Heart left ventricle (tissue), 16 donors: ENCODE measurements at regions not wholly inside any gene's neighbourhood (a gene's known extent, or its start where the extent isn't known, plus 50 kb on each side); places are given as distances from the start of the nearest gene placed in this dataset.

Experiments used
- ATAC-seq, 4 donors: fragments of 200-7000 bp; cut with Tn5 transposase; one replicate each; pipeline ENCODE4 v1.9.1; 2020 to 2022; ENCODE audit warnings: moderate library complexity in 4 of 4, mild to moderate bottlenecking in 3 of 4, moderate number of reproducible peaks in 1 of 4
- DNase-seq, 5 donors: peaks; one replicate each; pipeline ENCODE4 v3.0.0-alpha.2; 2020
- H3K27ac ChIP-seq, 12 donors: fragments of 200-600 bp; sonication (generic) in 4 of 12; one replicate each; pipeline versions ENCODE4 v1.5.0 to v1.8.0; 2016 to 2022; ENCODE audit warnings: mild to moderate bottlenecking in 2 of 12
- H3K27me3 ChIP-seq, 9 donors: fragments of 200-600 bp; sonication (generic) in 2 of 9; one replicate each; pipeline versions ENCODE4 v1.5.1 to v1.8.0; 2016 to 2022; ENCODE audit warnings: mild to moderate bottlenecking in 3 of 9
- H3K36me3 ChIP-seq, 9 donors: fragments of 200-600 bp; sonication (generic) in 2 of 9; one replicate each; pipeline versions ENCODE4 v1.5.0 to v1.8.0; 2018 to 2022; ENCODE audit warnings: mild to moderate bottlenecking in 2 of 9
- H3K4me1 ChIP-seq, 12 donors: fragments of 200-600 bp; sonication (generic) in 4 of 12; one replicate each; pipeline versions ENCODE4 v1.5.0 to v1.8.0; 2016 to 2022; ENCODE audit warnings: mild to moderate bottlenecking in 3 of 12
- H3K4me3 ChIP-seq, 12 donors: fragments of 200-600 bp; sonication (generic) in 4 of 12; one replicate each; pipeline versions ENCODE4 v1.5.0 to v1.8.0; 2017 to 2022; ENCODE audit warnings: mild to moderate bottlenecking in 9 of 12, moderate library complexity in 4 of 12
- H3K9me3 ChIP-seq, 12 donors: fragments of 200-600 bp; sonication (generic) in 4 of 12; one replicate each; pipeline versions ENCODE4 v1.5.0 to v1.8.0; 2016 to 2022; ENCODE audit warnings: mild to moderate bottlenecking in 1 of 12
- CTCF ChIP-seq, 12 donors: fragments of 200-600 bp; sonication (generic) in 4 of 12; IDR thresholded peaks; one replicate each; pipeline versions ENCODE4 v1.5.0 to v1.8.0; 2018 to 2022; ENCODE audit warnings: antibody characterized with exemption in 12 of 12, mild to moderate bottlenecking in 5 of 12
- POLR2A ChIP-seq, 2 donors: fragments of 450-650 bp; IDR thresholded peaks; one replicate each; pipeline ENCODE4 v1.6.1; 2017; ENCODE audit warnings: antibody characterized with exemption in 2 of 2, mild to moderate bottlenecking in 2 of 2, moderate library complexity in 2 of 2
- WGBS, 4 donors: extraction: QIAGEN DNeasy Blood & Tissue Kit in 2 of 4; methylation state at CpG; one replicate each; pipeline versions ENCODE4 v1.1.5 to v1.1.7; 2013 to 2018; 5-methylcytosine and 5-hydroxymethylcytosine counted together
- intact Hi-C, 10 donors: fragments of 100-400 bp; cut with DNase I; formaldehyde crosslinking; loops; one replicate each; pipeline versions ENCODE4 v1.11.1 to v1.14.2; 2022
- donor health status: ischemic (EF 13 %, LVEDD 7.1; RV severe dilation, severe dysfunction).
- donor health status: healthy with polysubstance abuse.
- donor health status: DM: no; HTN: yes; CAD: no.
- donor health status: DM: no; HTN: no; CAD: no.
- donor health status: ischemic (EF 25% LVEDD 6.9; RV normal size, moderate dysfunction).
- donor health status: ischemic (EF 25% LVEDD 5.7; RV mildly dilated, moderate dysfunction).
- donor health status: healthy.
- donor health status: DM: yes; HTN: yes; CAD: no.
- donor health status: ischemic (EF 35%, LVEDD 5.7; RV mildly dilated, moderate dysfunction).
- donor health status: nonischemic (EF 11% LVEDD 7.7; RV severe dilation, severe dysfunction).
- donor health status: DM: yes; HTN: yes; CAD: no.
- donor health status: PGD.
- donor health status: ischemic (EF 29% LVEDD 5.4; RV normal size, mild dysfunction).
- donor health status: nonischemic (EF 23%, LVEDD 6.1; RV moderate dilation, normal function).

DNA sequence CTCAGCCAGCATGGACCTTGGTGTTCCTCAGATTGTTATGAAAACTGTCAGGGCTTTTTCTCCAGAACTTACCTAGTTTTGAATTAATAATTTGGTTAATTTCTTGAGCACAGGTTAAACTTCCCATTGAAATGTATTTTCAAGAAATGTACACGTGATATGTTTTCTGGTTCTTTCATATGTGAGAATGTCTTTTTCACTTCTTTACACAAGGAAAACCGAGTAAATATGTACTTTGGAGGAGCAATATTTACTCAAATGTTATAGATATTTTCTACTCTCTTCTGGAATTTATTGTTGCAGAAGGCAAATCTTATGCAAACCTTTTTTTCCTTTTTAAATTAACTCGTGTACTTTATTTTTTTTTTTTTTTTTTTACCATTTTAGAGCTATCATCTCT lies 134.3 kb downstream of the AHR start:
- ATAC-seq = no peak

GRCh38 chr7:17434191-17434590 lies 135.7 kb downstream of the AHR start:
- H3K27ac ChIP-seq = no peak overlapping the region
- TF ChIP-seq POLR2A (IDR thresholded peaks at IDR 0.05) (no peak), CTCF (IDR thresholded peaks at IDR 0.05) (no peak)
- H3K4me1 ChIP-seq = peaks cover 0 to 2% (median 0%) of the 10 kb centered on the region in 12 donors
- intact Hi-C loops = no loop called here
- H3K9me3 ChIP-seq = peaks cover 0 to 4% (median 0%) of the 10 kb centered on the region in 12 donors
- WGBS, 4 donors = 79 to 88% (median 83%) methylated on average over 3 of the region's 3 CpGs
- no peak for DNase-seq
- H3K36me3 ChIP-seq = no peaks in the 10 kb centered on the region
- ATAC-seq = no peak
- H3K27me3 ChIP-seq = no peaks in the 10 kb centered on the region
- no peak overlapping the region for H3K4me3 ChIP-seq

More for the DNA sequence above, 134.3 kb downstream of the AHR start:
- Histone ChIP-seq H3K36me3 (no peaks in the 10 kb centered on the region), H3K9me3 (peaks cover 0 to 18% (median 6%) of the 10 kb centered on the region in 12 donors), H3K4me1 (peaks cover 0 to 2% (median 0%) of the 10 kb centered on the region in 12 donors), H3K27me3 (no peaks in the 10 kb centered on the region), H3K27ac (no peak overlapping the region), H3K4me3 (no peak overlapping the region)
- no peak for TF ChIP-seq CTCF (IDR thresholded peaks at IDR 0.05)
- no peak for TF ChIP-seq POLR2A (IDR thresholded peaks at IDR 0.05)
- 75 to 93% (median 76%) methylated on average over 3 of the region's 3 CpGs for WGBS, 4 donors
- intact Hi-C loops = no loop called here
- no peak for DNase-seq

- no peaks in the 10 kb centered on the region for H3K36me3 ChIP-seq
- TF ChIP-seq CTCF (IDR thresholded peaks at IDR 0.05) = no peak
- no peak for TF ChIP-seq POLR2A (IDR thresholded peaks at IDR 0.05)
- no peaks in the 10 kb centered on the region for H3K27me3 ChIP-seq
- no peak overlapping the region for H3K4me3 ChIP-seq
- H3K9me3 ChIP-seq = no peaks in the 10 kb centered on the region
- H3K27ac ChIP-seq = no peak overlapping the region
- intact Hi-C loops = no loop called here
- no peak for ATAC-seq
- peaks cover 0 to 2% (median 0%) of the 10 kb centered on the region in 12 donors for H3K4me1 ChIP-seq
- 89 to 95% (median 93%) methylated on average over 6 of the region's 6 CpGs for WGBS, 4 donors
- no peak for DNase-seq
Measured at GRCh38 chr7:17434841-17435692, 136.6 kb downstream of the AHR start.

- Histone ChIP-seq H3K36me3 (no peaks in the 10 kb centered on the region), H3K4me3 (no peak overlapping the region), H3K27me3 (no peaks in the 10 kb centered on the region), H3K9me3 (no peaks in the 10 kb centered on the region), H3K27ac (no peak overlapping the region), H3K4me1 (peaks cover 0 to 2% (median 0%) of the 10 kb centered on the region in 12 donors)
- no peak for DNase-seq
- intact Hi-C loops = no loop called here
- no peak for TF ChIP-seq POLR2A (IDR thresholded peaks at IDR 0.05)
- no peak for TF ChIP-seq CTCF (IDR thresholded peaks at IDR 0.05)
- ATAC-seq = no peak
- WGBS, 4 donors = 54 to 94% (median 79%) methylated on average over 2 of the region's 2 CpGs
Measured at GRCh38 chr7:17436126-17436525, 137.7 kb downstream of the AHR start.
